ENCODE measurements at regions not wholly inside any gene's neighbourhood (a gene's known extent, or its start where the extent isn't known, plus 50 kb on each side); places are given as distances from the start of the nearest gene placed in this dataset.
"Not testable (repeated sequence)": the region's sequence is repeated elsewhere in the genome, so short reads cannot be mapped to it uniquely, and the experiment has no call there.

GRCh38 chr2:87486413-87486812, 261.5 kb upstream of the PLGLB2 start:
- not testable (repeated sequence) for DNase-seq (ENCODE audit: low read depth)

GRCh38 chr2:87488021-87488420, 259.9 kb upstream of the PLGLB2 start:
- not testable (repeated sequence) for DNase-seq (ENCODE audit: low read depth)

GRCh38 chr2:87488991-87489390, 258.9 kb upstream of the PLGLB2 start:
- DNase-seq (ENCODE audit: low read depth), result not testable (repeated sequence)

DNA sequence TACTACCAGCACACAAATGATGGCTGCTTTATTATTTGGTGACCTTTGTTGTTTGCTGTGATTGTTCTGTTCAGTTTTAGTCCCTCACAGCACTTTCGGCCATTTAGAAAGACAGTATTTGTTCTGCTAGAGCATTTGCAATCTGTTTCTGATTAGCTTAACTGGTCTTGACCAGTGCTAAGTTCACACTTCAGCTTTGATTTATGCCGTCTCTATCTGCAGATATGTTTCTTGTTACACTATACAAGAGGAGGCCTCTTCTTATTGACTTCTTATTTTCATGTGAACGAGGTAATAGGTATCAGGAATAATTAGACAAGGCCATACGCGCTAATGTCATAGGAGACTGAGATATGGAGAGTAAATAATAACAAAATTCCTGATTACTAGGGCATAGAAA, 253.0 kb upstream of the PLGLB2 start:
- not testable (repeated sequence) for DNase-seq (ENCODE audit: low read depth)

GRCh38 chr2:87495455-87495854, 252.4 kb upstream of the PLGLB2 start:
- DNase-seq (ENCODE audit: low read depth), result not testable (repeated sequence)

GRCh38 chr2:87496036-87497006, 251.6 kb upstream of the PLGLB2 start:
- DNase-seq (ENCODE audit: low read depth), result not testable (repeated sequence)

GRCh38 chr2:87497135-87497534, 250.8 kb upstream of the PLGLB2 start:
- not testable (repeated sequence) for DNase-seq (ENCODE audit: low read depth)

GRCh38 chr2:87497700-87498099, 250.2 kb upstream of the PLGLB2 start:
- DNase-seq (ENCODE audit: low read depth), result not testable (repeated sequence)

DNA sequence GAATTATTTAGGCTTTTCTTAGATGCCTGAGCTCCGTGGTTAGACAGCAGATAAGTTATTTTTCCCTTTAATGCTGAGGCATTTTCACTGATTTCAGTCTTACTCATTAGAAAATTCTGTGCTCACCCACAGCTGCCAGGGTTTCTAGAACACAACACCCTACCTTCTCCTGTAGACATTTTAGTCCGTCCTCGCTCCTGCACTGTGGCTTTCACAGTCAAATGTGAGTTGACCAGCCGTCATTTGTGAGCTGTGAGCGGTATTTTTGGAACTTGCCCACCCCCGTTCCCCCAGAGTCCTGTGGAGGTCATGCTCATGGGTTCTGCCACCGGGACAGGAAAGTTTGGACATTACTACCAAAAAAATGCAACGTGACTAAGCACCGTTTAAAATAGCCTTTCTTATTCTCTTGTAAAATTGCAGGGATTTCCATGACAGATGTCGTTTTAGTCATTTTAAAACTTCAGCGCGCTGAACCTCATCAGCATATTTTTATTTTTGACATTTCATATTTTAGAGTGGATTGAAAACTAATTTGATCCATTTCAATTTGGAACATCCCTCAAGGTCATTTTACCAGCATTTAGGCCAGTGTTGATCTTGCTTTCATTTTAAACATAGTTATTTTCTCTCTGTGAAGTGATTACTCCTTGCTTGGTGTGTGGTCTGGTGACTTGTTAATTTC, 249.6 kb upstream of the PLGLB2 start:
- not testable (repeated sequence) for DNase-seq (ENCODE audit: low read depth)

GRCh38 chr2:87498854-87499238, 249.0 kb upstream of the PLGLB2 start:
- DNase-seq (ENCODE audit: low read depth), result not testable (repeated sequence)

- DNase-seq (ENCODE audit: low read depth), result not testable (repeated sequence)
These were observed 248.0 kb upstream of the PLGLB2 start for GRCh38 chr2:87499860-87500259.

DNA sequence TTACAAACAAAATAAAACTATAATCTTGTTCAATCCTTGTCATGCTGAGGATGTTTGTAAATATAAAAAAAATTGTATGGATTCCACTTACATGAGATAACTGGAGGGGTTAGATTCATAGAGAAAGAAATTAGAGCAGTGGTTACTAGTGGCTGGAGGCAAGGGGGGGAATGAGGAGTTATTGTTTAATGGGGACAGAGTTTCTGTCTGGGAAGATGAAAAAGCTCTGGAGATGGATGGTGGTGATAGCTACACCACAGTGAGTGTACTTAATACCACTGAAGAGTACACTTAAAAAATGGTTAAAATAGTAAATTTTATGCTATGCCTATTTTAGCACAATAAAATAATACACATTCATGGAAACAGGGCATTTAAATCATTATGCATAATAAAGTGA, 247.5 kb upstream of the PLGLB2 start:
- DNase-seq (ENCODE audit: low read depth), result not testable (repeated sequence)

DNA sequence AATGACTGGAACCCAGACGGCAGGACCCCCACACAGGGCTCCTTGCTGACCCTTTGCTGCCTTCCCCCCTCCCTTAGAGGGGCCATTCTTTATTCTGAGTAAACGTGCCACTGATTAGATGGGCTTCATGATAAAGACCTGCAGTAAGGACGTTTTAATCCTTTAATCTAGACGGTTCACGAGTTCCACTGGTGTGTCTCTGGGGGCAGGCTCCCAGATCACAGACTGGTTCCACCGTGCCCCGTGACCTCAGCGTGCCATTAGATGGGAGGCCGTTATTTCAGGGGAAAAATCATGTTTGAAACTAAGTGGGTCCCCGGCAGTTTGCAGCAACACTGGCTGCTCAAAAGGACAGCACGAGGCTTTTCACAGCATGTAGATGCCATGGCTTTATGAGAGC, 246.9 kb upstream of the PLGLB2 start:
- DNase-seq (ENCODE audit: low read depth), result not testable (repeated sequence)

- DNase-seq (ENCODE audit: low read depth), result not testable (repeated sequence)
These were observed 244.9 kb upstream of the PLGLB2 start for GRCh38 chr2:87502948-87503347.

DNA sequence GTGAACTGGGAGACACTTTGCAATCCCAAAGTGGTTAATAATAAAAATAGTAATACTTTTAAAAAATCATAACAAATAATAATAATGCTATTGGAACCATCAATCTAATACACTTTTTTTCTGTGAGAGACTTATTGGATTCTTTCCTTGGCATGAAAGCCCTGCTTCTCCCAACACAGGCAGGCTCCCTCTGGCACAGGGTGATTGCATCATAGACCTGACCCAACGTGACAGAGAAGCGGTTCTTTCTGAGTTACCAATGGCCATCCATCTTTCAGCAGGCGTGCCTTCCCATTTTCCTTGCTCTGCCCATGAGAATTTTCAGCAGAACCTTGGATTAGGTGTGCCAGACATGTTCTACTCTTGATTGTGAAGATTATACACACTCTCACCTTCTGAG, 242.6 kb upstream of the PLGLB2 start:
- DNase-seq (ENCODE audit: low read depth), result not testable (repeated sequence)

DNA sequence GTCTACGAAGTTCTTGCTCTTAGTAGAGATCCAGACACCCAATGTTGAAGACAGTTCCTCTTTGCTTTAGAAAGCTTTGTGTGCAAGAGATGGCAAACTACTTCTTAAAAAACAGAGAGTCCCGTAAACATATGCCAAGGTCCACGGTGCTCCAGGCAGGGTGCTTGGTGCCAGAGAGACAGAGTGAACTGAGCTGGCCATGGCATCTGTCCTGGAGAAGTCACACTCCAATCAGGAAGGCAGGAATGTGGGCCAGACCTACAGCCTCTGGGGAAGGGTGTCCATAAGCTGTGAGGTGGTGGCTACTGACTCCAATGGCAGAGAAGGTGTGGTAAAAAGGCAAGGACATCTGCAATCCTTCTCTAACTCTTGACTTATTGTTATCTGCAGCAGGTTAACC, 242.0 kb upstream of the PLGLB2 start:
- DNase-seq (ENCODE audit: low read depth), result not testable (repeated sequence)

- DNase-seq (ENCODE audit: low read depth), result not testable (repeated sequence)
These were observed 240.2 kb upstream of the PLGLB2 start for GRCh38 chr2:87507378-87508348.

- not testable (repeated sequence) for DNase-seq (ENCODE audit: low read depth)
These were observed 236.6 kb upstream of the PLGLB2 start for GRCh38 chr2:87511195-87511778.

GRCh38 chr2:87512864-87513530, 234.9 kb upstream of the PLGLB2 start:
- not testable (repeated sequence) for DNase-seq (ENCODE audit: low read depth)

GRCh38 chr2:87514034-87514433, 233.9 kb upstream of the PLGLB2 start:
- not testable (repeated sequence) for DNase-seq (ENCODE audit: low read depth)

- DNase-seq (ENCODE audit: low read depth), result not testable (repeated sequence)
These were observed 233.4 kb upstream of the PLGLB2 start for GRCh38 chr2:87514515-87514914.

All from stimulated activated CD4-positive, alpha-beta T cell treated with anti-CD3 and anti-CD28 coated beads, Interleukin-2, amount 100 ng/mL, for 4 hours (primary cell).